ENCODE measurements at regions not wholly inside any gene's neighbourhood (a gene's known extent, or its start where the extent isn't known, plus 50 kb on each side); places are given as distances from the start of the nearest gene placed in this dataset.

DNA sequence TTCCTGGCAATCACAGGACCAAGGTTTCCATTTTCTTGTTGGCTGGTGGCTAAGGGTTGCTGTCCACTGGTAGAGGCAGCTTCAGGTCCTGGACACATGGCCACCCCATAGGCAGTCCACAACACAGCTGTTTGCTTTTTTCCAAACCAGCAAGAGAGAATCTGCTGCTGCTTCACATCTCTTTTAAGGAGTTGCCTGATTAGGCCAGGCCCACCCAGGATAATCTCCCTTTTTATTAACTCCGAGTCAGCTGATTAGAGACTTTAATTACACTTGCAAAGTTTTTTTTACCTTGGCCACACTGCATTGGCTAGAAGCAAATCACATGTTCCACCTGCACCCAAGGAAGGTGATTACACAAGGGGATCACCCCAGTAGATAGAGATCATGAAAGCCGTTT is 106.6 kb upstream of the IRX6 start:
- TF ChIP-seq GATA2 (IDR thresholded peaks at IDR 0.05; ENCODE audit: low read depth, low read length) (no peak), GATA3 (IDR thresholded peaks at IDR 0.05; ENCODE audit: low read depth, low read length) (no peak)

Data from SH-SY5Y (cell line).